HEK293 (cell line): ENCODE measurements at regions not wholly inside any gene's neighbourhood (a gene's known extent, or its start where the extent isn't known, plus 50 kb on each side); places are given as distances from the start of the nearest gene placed in this dataset.

Experiments used
- CTCF ChIA-PET: fragments of 350-600 bp; formaldehyde crosslinking; extraction: SDS; loops from one replicate; lab custom pipeline; 2021; ENCODE audit warnings: antibody characterized with exemption; lab: Yijun Ruan, JAX
- POLR2A ChIA-PET: fragments of 300-600 bp; formaldehyde crosslinking; extraction: SDS; loops from one replicate; lab custom pipeline; 2020; ENCODE audit warnings: antibody characterized with exemption, inconsistent platforms; lab: Yijun Ruan, JAX
- H3K27ac ChIP-seq: fragments of 200-500 bp; sonication (Bioruptor generic); 2 replicates; pipeline ENCODE4 v1.5.1; 2014; ENCODE audit warnings: low read depth, low read length, control low read depth, inconsistent platforms; ENCODE audit errors: extremely low read depth
- H3K36me3 ChIP-seq, 2 experiments: fragments of 200-500 bp in 1 of 2; sonication (Bioruptor generic) in 1 of 2; 1 replicate in 1 of 2; 2 replicates in 1 of 2; pipeline ENCODE4 v1.5.1; 2014 to 2017; ENCODE audit warnings: inconsistent platforms in 2 of 2, low read length in 2 of 2; ENCODE audit not compliant: control insufficient read depth in 2 of 2, insufficient read depth in 1 of 2
- H3K4me1 ChIP-seq: fragments of 200-500 bp; sonication (Bioruptor generic); 2 replicates; pipeline ENCODE4 v1.5.1; 2014; ENCODE audit warnings: mild to moderate bottlenecking, low read length, inconsistent platforms; ENCODE audit not compliant: control insufficient read depth, insufficient read depth
- H3K4me3 ChIP-seq: 2 replicates; pipeline ENCODE4 v1.5.1; 2011; ENCODE audit warnings: low read depth, mild to moderate bottlenecking, control low read depth, low read length, moderate library complexity
- H3K9me3 ChIP-seq: fragments of 200-500 bp; sonication (Bioruptor generic); 2 replicates; pipeline ENCODE4 v1.5.1; 2014; ENCODE audit warnings: low read depth, low read length, inconsistent platforms; ENCODE audit not compliant: control insufficient read depth, insufficient read depth
- BCL11B ChIP-seq: fragments of 450-650 bp; formaldehyde crosslinking; IDR thresholded peaks from 2 replicates; pipeline ENCODE4 v1.5.1; 2016; ENCODE audit warnings: low read depth, missing biosample characterization, missing genetic modification characterization
- HOXD13 ChIP-seq: sonication (generic); formaldehyde crosslinking; IDR thresholded peaks from 2 replicates; pipeline ENCODE4 v1.8.0; 2022; ENCODE audit warnings: missing genetic modification reagents, borderline replicate concordance
- ZNF121 ChIP-seq: fragments of 450-650 bp; formaldehyde crosslinking; IDR thresholded peaks from 2 replicates; pipeline ENCODE4 v1.5.1; 2016; ENCODE audit warnings: missing biosample characterization, missing genetic modification characterization
- ZNF138 ChIP-seq: fragments of 450-650 bp; formaldehyde crosslinking; IDR thresholded peaks from 2 replicates; pipeline ENCODE4 v1.5.1; 2016; ENCODE audit warnings: missing biosample characterization, missing genetic modification characterization, borderline replicate concordance
- ZNF223 ChIP-seq: fragments of 450-650 bp; formaldehyde crosslinking; IDR thresholded peaks from 2 replicates; pipeline ENCODE4 v1.5.1; 2016; ENCODE audit warnings: missing biosample characterization, missing genetic modification characterization
- ZNF23 ChIP-seq: fragments of 450-650 bp; formaldehyde crosslinking; IDR thresholded peaks from 2 replicates; pipeline ENCODE4 v1.5.1; 2016; ENCODE audit warnings: missing biosample characterization, missing genetic modification characterization, borderline replicate concordance
- ZNF24 ChIP-seq: fragments of 450-650 bp; formaldehyde crosslinking; IDR thresholded peaks from 2 replicates; pipeline ENCODE4 v1.5.1; 2016; ENCODE audit warnings: missing biosample characterization, missing genetic modification characterization
- ZNF354C ChIP-seq: fragments of 450-650 bp; formaldehyde crosslinking; IDR thresholded peaks from 2 replicates; pipeline ENCODE4 v1.5.1; 2016; ENCODE audit warnings: missing biosample characterization, missing genetic modification characterization, low read depth, borderline replicate concordance
- ZNF37A ChIP-seq: fragments of 450-650 bp; IDR thresholded peaks from 2 replicates; pipeline ENCODE4 v1.5.1; 2018; ENCODE audit warnings: missing biosample characterization, missing genetic modification characterization
- ZNF510 ChIP-seq: fragments of 450-650 bp; formaldehyde crosslinking; IDR thresholded peaks from 2 replicates; pipeline ENCODE4 v1.5.1; 2018; ENCODE audit warnings: mild to moderate bottlenecking, missing genetic modification characterization, missing biosample characterization; ENCODE audit not compliant: insufficient replicate concordance
- ZNF514 ChIP-seq: fragments of 450-650 bp; formaldehyde crosslinking; IDR thresholded peaks from 2 replicates; pipeline ENCODE4 v1.5.1; 2016; ENCODE audit warnings: missing biosample characterization, missing genetic modification characterization
- ZNF529 ChIP-seq: fragments of 450-650 bp; formaldehyde crosslinking; IDR thresholded peaks from 2 replicates; pipeline ENCODE4 v1.5.1; 2017; ENCODE audit warnings: missing genetic modification characterization, missing biosample characterization; ENCODE audit not compliant: insufficient replicate concordance
- ZNF624 ChIP-seq: fragments of 450-650 bp; formaldehyde crosslinking; IDR thresholded peaks from 2 replicates; pipeline ENCODE4 v1.5.1; 2017; ENCODE audit warnings: missing biosample characterization, missing genetic modification characterization
- ZNF664 ChIP-seq: fragments of 450-650 bp; formaldehyde crosslinking; IDR thresholded peaks from 2 replicates; pipeline ENCODE4 v1.5.1; 2016; ENCODE audit warnings: missing biosample characterization, missing genetic modification characterization
- ZNF670 ChIP-seq: fragments of 450-650 bp; formaldehyde crosslinking; IDR thresholded peaks from 2 replicates; pipeline ENCODE4 v1.5.1; 2016; ENCODE audit warnings: missing biosample characterization, missing genetic modification characterization, low read depth
- ZNF677 ChIP-seq: fragments of 450-650 bp; IDR thresholded peaks from 2 replicates; pipeline ENCODE4 v1.5.0; 2018; ENCODE audit warnings: missing biosample characterization, mild to moderate bottlenecking, missing genetic modification characterization, moderate library complexity
- ZNF707 ChIP-seq: fragments of 450-650 bp; formaldehyde crosslinking; IDR thresholded peaks from 2 replicates; pipeline ENCODE4 v1.5.1; 2016; ENCODE audit warnings: missing biosample characterization, missing genetic modification characterization
- ZSCAN23 ChIP-seq: fragments of 450-650 bp; formaldehyde crosslinking; IDR thresholded peaks from 2 replicates; pipeline ENCODE4 v1.5.1; 2016; ENCODE audit warnings: missing biosample characterization, missing genetic modification characterization
- ZSCAN30 ChIP-seq: fragments of 450-650 bp; IDR thresholded peaks from 2 replicates; pipeline ENCODE4 v1.5.1; 2018; ENCODE audit warnings: missing biosample characterization, mild to moderate bottlenecking, missing genetic modification characterization, moderate library complexity
- TF ChIP-seq, protein P1 (sequence below): fragments of 450-650 bp; formaldehyde crosslinking; optimal IDR thresholded peaks from 2 replicates; pipeline ENCODE3; 2016; ENCODE audit warnings: missing biosample characterization, mild to moderate bottlenecking, missing genetic modification characterization
- TF ChIP-seq, protein P2 (sequence below): fragments of 450-650 bp; formaldehyde crosslinking; IDR thresholded peaks from 2 replicates; pipeline ENCODE4 v1.5.1; 2016; ENCODE audit warnings: missing biosample characterization, missing genetic modification characterization
- TF ChIP-seq, protein P3 (sequence below): fragments of 450-650 bp; formaldehyde crosslinking; IDR thresholded peaks from 2 replicates; pipeline ENCODE4 v1.5.1; 2016; ENCODE audit warnings: missing biosample characterization, missing genetic modification characterization
- TF ChIP-seq, protein P4 (sequence below): fragments of 450-650 bp; formaldehyde crosslinking; IDR thresholded peaks from 2 replicates; pipeline ENCODE4 v1.5.1; 2016; ENCODE audit warnings: missing biosample characterization, missing genetic modification characterization

DNA sequence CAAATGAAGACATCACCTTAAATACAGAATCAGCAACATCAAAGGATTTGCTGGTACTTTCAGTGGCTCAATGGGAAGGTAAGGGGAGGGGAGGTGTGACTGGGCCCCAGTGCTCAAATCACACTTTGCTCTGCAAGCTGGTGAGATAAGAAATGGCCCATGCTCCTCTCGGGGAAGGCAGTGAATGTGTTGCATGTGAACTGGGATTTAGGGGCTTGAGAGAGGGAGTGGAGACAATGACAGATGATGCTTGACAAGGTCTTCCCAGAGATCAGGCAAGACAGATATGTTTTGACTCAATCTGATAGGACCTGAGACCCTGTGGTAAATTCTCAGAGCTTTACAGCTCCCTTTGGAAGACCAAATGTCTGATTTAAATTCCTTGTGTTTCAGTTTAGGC lies 233.0 kb upstream of the PROK2 start:
- no peaks in the 10 kb centered on the region for H3K9me3 ChIP-seq
- H3K27ac ChIP-seq = no peak overlapping the region
- TF ChIP-seq ZSCAN23 (tag by site-specific recombination) (no peak), ZNF664 (tag by site-specific recombination) (no peak), ZNF707 (tag by site-specific recombination) (no peak), ZNF23 (tag by site-specific recombination) (no peak), ZNF138 (no peak)
- TF ChIP-seq, protein P1, sequence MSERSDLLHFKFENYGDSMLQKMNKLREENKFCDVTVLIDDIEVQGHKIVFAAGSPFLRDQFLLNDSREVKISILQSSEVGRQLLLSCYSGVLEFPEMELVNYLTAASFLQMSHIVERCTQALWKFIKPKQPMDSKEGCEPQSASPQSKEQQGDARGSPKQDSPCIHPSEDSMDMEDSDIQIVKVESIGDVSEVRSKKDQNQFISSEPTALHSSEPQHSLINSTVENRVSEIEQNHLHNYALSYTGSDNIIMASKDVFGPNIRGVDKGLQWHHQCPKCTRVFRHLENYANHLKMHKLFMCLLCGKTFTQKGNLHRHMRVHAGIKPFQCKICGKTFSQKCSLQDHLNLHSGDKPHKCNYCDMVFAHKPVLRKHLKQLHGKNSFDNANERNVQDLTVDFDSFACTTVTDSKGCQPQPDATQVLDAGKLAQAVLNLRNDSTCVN (tag by site-specific recombination) = no peak
- no peaks in the 10 kb centered on the region for H3K36me3 ChIP-seq
- ChIA-PET CTCF (interaction anchor here (0.6 kb wide), 1 partner anchor 15 kb away, joined by 3 read pairs; no protein-coding TSS in a partner anchor), POLR2A (no interaction called here)
- no peak overlapping the region for H3K4me3 ChIP-seq
- H3K4me1 ChIP-seq = no peaks in the 10 kb centered on the region

DNA sequence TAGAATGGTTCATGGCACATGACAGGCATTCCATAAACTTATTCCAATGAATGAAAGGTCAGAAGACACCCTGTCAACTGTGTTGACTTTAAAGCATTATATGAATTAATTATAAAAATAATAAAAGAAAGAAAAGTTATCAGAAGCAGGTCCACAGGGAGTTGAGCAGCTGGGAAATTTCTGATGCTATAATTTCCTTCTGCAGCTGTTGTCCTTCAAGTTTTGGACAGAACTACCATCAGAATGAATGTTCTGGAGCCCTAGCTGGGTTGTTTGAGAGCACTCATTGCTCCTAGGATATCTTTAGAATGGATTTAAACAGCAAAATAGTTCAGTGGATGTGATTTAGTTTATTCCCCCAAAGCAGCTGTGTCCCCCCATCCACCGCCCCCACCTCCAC lies 232.4 kb upstream of the PROK2 start:
- H3K36me3 ChIP-seq = no peaks in the 10 kb centered on the region
- CTCF ChIA-PET = interaction anchor here (0.6 kb wide), 1 partner anchor 14 kb away, joined by 3 read pairs; no protein-coding TSS in a partner anchor
- no peaks in the 10 kb centered on the region for H3K9me3 ChIP-seq
- H3K27ac ChIP-seq = no peak overlapping the region
- no peak overlapping the region for H3K4me3 ChIP-seq
- POLR2A ChIA-PET = no interaction called here
- H3K4me1 ChIP-seq = no peaks in the 10 kb centered on the region
- no peak for TF ChIP-seq ZNF677 (tag by site-specific recombination)
- TF ChIP-seq ZNF624 = no peak
- no peak for TF ChIP-seq ZNF514 (tag by site-specific recombination)
- TF ChIP-seq ZNF529 (tag by site-specific recombination) = no peak
- TF ChIP-seq ZNF670 (tag by site-specific recombination) = no peak
- no peak for TF ChIP-seq ZSCAN30 (tag by site-specific recombination)
- TF ChIP-seq, protein P2, sequence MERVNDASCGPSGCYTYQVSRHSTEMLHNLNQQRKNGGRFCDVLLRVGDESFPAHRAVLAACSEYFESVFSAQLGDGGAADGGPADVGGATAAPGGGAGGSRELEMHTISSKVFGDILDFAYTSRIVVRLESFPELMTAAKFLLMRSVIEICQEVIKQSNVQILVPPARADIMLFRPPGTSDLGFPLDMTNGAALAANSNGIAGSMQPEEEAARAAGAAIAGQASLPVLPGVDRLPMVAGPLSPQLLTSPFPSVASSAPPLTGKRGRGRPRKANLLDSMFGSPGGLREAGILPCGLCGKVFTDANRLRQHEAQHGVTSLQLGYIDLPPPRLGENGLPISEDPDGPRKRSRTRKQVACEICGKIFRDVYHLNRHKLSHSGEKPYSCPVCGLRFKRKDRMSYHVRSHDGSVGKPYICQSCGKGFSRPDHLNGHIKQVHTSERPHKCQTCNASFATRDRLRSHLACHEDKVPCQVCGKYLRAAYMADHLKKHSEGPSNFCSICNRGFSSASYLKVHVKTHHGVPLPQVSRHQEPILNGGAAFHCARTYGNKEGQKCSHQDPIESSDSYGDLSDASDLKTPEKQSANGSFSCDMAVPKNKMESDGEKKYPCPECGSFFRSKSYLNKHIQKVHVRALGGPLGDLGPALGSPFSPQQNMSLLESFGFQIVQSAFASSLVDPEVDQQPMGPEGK (tag by site-specific recombination) = no peak
- TF ChIP-seq BCL11B (tag by site-specific recombination) = no peak
- TF ChIP-seq HOXD13 (CRISPR knock-in tag) = no peak
- TF ChIP-seq, protein P3, sequence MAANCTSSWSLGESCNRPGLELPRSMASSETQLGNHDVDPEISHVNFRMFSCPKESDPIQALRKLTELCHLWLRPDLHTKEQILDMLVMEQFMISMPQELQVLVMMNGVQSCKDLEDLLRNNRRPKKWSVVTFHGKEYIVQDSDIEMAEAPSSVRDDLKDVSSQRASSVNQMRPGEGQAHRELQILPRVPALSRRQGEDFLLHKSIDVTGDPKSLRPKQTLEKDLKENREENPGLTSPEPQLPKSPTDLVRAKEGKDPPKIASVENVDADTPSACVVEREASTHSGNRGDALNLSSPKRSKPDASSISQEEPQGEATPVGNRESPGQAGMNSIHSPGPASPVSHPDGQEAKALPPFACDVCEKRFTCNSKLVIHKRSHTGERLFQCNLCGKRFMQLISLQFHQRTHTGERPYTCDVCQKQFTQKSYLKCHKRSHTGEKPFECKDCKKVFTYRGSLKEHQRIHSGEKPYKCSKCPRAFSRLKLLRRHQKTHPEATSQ (tag by site-specific recombination) = no peak
- TF ChIP-seq ZNF37A = no peak
- TF ChIP-seq ZNF354C (tag by site-specific recombination) = no peak
- no peak for TF ChIP-seq ZNF510
- no peak for TF ChIP-seq ZNF24 (tag by site-specific recombination)
- TF ChIP-seq, protein P4, sequence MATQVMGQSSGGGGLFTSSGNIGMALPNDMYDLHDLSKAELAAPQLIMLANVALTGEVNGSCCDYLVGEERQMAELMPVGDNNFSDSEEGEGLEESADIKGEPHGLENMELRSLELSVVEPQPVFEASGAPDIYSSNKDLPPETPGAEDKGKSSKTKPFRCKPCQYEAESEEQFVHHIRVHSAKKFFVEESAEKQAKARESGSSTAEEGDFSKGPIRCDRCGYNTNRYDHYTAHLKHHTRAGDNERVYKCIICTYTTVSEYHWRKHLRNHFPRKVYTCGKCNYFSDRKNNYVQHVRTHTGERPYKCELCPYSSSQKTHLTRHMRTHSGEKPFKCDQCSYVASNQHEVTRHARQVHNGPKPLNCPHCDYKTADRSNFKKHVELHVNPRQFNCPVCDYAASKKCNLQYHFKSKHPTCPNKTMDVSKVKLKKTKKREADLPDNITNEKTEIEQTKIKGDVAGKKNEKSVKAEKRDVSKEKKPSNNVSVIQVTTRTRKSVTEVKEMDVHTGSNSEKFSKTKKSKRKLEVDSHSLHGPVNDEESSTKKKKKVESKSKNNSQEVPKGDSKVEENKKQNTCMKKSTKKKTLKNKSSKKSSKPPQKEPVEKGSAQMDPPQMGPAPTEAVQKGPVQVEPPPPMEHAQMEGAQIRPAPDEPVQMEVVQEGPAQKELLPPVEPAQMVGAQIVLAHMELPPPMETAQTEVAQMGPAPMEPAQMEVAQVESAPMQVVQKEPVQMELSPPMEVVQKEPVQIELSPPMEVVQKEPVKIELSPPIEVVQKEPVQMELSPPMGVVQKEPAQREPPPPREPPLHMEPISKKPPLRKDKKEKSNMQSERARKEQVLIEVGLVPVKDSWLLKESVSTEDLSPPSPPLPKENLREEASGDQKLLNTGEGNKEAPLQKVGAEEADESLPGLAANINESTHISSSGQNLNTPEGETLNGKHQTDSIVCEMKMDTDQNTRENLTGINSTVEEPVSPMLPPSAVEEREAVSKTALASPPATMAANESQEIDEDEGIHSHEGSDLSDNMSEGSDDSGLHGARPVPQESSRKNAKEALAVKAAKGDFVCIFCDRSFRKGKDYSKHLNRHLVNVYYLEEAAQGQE (tag by site-specific recombination) = no peak
- TF ChIP-seq ZNF121 (tag by site-specific recombination) = no peak
- TF ChIP-seq ZNF223 (tag by site-specific recombination) = no peak
- TF ChIP-seq, all 188 proteins: peak for 0
